Smooth muscle cell (in vitro differentiated cells): ENCODE measurements at regions not wholly inside any gene's neighbourhood (a gene's known extent, or its start where the extent isn't known, plus 50 kb on each side); places are given as distances from the start of the nearest gene placed in this dataset.

ENCODE experiments used
- DNase-seq: peaks from one replicate; lab custom pipeline; 2025; ENCODE audit not compliant: unreplicated experiment; lab: John Stamatoyannopoulos, UW
- H2AFZ ChIP-seq: fragments of 200-600 bp; sonication (generic); 2 replicates; pipeline ENCODE4 v1.6.0; 2016; ENCODE audit warnings: antibody characterized with exemption, low read depth, mild to moderate bottlenecking
- H3F3A ChIP-seq: fragments of 200-600 bp; sonication (generic); 2 replicates; pipeline ENCODE4 v1.6.0; 2017; ENCODE audit warnings: antibody characterized with exemption, low read depth
- H3K27ac ChIP-seq: fragments of 200-600 bp; sonication (generic); 2 replicates; pipeline ENCODE4 v1.5.1; 2016; ENCODE audit warnings: low read depth, mild to moderate bottlenecking
- H3K27me3 ChIP-seq: fragments of 200-600 bp; sonication (generic); 2 replicates; pipeline ENCODE4 v1.6.1; 2016; ENCODE audit warnings: low read depth, mild to moderate bottlenecking
- H3K36me3 ChIP-seq: fragments of 200-600 bp; sonication (generic); 2 replicates; pipeline ENCODE4 v1.5.1; 2016; ENCODE audit warnings: low read depth
- H3K4me1 ChIP-seq: fragments of 200-600 bp; sonication (generic); 2 replicates; pipeline ENCODE4 v1.5.1; 2016; ENCODE audit warnings: low read depth
- H3K4me2 ChIP-seq: fragments of 200-600 bp; sonication (generic); 2 replicates; pipeline ENCODE4 v1.6.0; 2016; ENCODE audit warnings: mild to moderate bottlenecking
- H3K4me3 ChIP-seq: fragments of 200-600 bp; sonication (generic); 2 replicates; pipeline ENCODE4 v1.5.1; 2016; ENCODE audit warnings: mild to moderate bottlenecking
- H3K79me2 ChIP-seq: fragments of 200-600 bp; sonication (generic); 2 replicates; pipeline ENCODE4 v1.6.0; 2016; ENCODE audit warnings: low read depth, mild to moderate bottlenecking
- H3K9ac ChIP-seq: fragments of 200-600 bp; sonication (generic); 2 replicates; pipeline ENCODE4 v1.6.0; 2016; ENCODE audit warnings: low read depth
- H3K9me3 ChIP-seq: fragments of 200-600 bp; sonication (generic); replicated peaks from 2 replicates; pipeline ENCODE4 v1.5.1; 2016; ENCODE audit warnings: low read depth
- H4K20me1 ChIP-seq: fragments of 200-600 bp; sonication (generic); 2 replicates; pipeline ENCODE4 v1.6.0; 2016; ENCODE audit warnings: low read depth
- WGBS: methylation state at CpG from one replicate; pipeline ENCODE4 v1.1.7; 2016; ENCODE audit warnings: low lambda C conversion rate; 5-methylcytosine and 5-hydroxymethylcytosine counted together
- TF ChIP-seq, protein P1 (sequence below): fragments of 200-600 bp; sonication (generic); IDR thresholded peaks from 2 replicates; pipeline ENCODE4 v1.5.1; 2017; ENCODE audit warnings: borderline replicate concordance, mild to moderate bottlenecking, antibody characterized with exemption; ENCODE audit not compliant: insufficient read depth, poor library complexity, severe bottlenecking

DNA sequence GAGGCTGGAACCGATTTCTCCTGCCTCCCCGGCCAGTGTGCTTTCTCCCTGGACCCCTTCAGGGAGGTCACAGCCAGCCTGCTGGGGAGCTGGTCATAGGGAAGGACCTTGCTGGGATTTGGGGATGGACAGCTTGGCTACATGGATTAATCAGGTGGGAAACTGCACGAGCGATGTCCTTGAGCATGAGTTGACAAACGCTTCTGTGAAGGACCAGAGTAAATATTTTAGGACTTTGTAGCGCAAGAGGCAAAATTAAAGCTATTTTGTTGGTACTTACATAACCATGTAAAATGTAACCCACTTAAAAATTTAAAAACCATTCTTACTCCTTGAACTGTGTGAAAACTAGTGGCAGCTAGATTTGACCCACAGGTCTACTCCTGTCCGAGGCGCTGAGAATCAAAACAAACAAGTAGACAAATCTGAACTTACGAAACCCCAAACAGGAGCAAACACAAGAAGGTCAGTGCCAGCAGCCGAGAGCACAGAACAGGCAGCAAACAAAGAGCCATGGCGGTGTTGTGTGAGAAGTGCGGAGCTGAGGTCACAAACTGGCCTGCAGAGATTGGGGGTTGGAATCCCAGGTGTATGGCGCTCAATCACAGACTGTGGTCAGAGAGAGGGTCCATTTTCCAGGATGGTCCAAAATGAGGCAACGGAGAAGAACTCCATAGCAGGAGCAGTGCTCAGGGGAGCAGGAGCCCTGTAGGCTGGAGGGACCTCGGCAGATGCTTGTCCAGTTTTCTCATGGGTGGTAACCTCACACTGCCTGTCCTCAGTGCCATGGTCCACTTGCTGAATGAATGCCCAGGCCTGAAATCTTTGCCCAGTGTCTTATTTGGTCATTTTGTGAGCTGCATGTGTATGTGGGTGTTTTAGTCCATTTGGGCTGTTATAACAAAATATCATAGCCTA is 79.2 kb upstream of the CLMN start:
- TF ChIP-seq, protein P1, sequence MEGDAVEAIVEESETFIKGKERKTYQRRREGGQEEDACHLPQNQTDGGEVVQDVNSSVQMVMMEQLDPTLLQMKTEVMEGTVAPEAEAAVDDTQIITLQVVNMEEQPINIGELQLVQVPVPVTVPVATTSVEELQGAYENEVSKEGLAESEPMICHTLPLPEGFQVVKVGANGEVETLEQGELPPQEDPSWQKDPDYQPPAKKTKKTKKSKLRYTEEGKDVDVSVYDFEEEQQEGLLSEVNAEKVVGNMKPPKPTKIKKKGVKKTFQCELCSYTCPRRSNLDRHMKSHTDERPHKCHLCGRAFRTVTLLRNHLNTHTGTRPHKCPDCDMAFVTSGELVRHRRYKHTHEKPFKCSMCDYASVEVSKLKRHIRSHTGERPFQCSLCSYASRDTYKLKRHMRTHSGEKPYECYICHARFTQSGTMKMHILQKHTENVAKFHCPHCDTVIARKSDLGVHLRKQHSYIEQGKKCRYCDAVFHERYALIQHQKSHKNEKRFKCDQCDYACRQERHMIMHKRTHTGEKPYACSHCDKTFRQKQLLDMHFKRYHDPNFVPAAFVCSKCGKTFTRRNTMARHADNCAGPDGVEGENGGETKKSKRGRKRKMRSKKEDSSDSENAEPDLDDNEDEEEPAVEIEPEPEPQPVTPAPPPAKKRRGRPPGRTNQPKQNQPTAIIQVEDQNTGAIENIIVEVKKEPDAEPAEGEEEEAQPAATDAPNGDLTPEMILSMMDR, result no peak
- H3K9ac ChIP-seq, result no peak overlapping the region
- H3K27ac ChIP-seq, result no peak overlapping the region
- no peaks in the 10 kb centered on the region for H3K79me2 ChIP-seq
- no peaks in the 10 kb centered on the region for H4K20me1 ChIP-seq
- no peak overlapping the region for H2AFZ ChIP-seq
- WGBS, result 95% methylated on average over 15 of the region's 15 CpGs
- no peak for DNase-seq
- no peaks in the 10 kb centered on the region for H3K36me3 ChIP-seq
- H3K4me1 ChIP-seq, result no peaks in the 10 kb centered on the region
- H3K27me3 ChIP-seq, result peaks cover 30% of the 10 kb centered on the region
- no peaks in the 10 kb centered on the region for H3F3A ChIP-seq
- H3K9me3 ChIP-seq, result no peaks in the 10 kb centered on the region
- no peak overlapping the region for H3K4me3 ChIP-seq
- H3K4me2 ChIP-seq, result no peak overlapping the region

GRCh38 chr14:95397325-95397724 is 77.6 kb upstream of the CLMN start:
- Histone ChIP-seq H3K4me3 (no peak overlapping the region), H3K79me2 (no peaks in the 10 kb centered on the region), H3K4me2 (no peak overlapping the region), H3K27me3 (peaks cover 30% of the 10 kb centered on the region), H3K36me3 (no peaks in the 10 kb centered on the region), H3F3A (no peaks in the 10 kb centered on the region), H4K20me1 (no peaks in the 10 kb centered on the region), H3K9ac (no peak overlapping the region), H2AFZ (no peak overlapping the region), H3K27ac (no peak overlapping the region), H3K9me3 (no peaks in the 10 kb centered on the region), H3K4me1 (no peaks in the 10 kb centered on the region)
- no peak for DNase-seq
- TF ChIP-seq, protein P1, result no peak
- 95% methylated on average over 6 of the region's 6 CpGs for WGBS

DNA sequence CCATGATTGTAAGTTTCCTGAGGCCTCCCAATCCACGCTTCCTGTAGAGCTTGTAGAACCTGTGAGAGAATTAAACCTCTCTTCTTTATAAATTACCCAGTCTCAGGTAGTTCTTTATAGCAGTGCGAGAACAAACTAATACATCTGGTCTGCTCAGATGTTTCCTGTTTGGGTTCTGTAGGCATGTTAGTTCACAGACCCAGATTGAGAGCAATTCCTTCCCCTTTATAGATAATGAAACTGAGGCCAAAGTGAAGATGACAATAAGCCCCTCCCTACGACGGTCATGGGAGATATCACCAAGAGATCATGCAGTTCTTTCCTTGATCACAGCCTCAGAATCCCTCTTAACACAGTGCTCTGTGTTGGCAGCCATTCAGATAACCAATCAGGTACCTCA is 76.5 kb upstream of the CLMN start:
- Histone ChIP-seq H3F3A (no peaks in the 10 kb centered on the region), H3K27me3 (peaks cover 30% of the 10 kb centered on the region), H3K36me3 (no peaks in the 10 kb centered on the region), H3K9ac (no peak overlapping the region), H2AFZ (no peak overlapping the region), H3K27ac (no peak overlapping the region), H3K79me2 (no peaks in the 10 kb centered on the region), H3K4me2 (no peak overlapping the region), H3K4me1 (no peaks in the 10 kb centered on the region), H4K20me1 (no peaks in the 10 kb centered on the region), H3K4me3 (no peak overlapping the region), H3K9me3 (no peaks in the 10 kb centered on the region)
- TF ChIP-seq, protein P1, result no peak
- 80% methylated on average over 4 of the region's 4 CpGs for WGBS
- DNase-seq, result no peak
